WTC11 (cell line): ENCODE measurements at regions not wholly inside any gene's neighbourhood (a gene's known extent, or its start where the extent isn't known, plus 50 kb on each side); places are given as distances from the start of the nearest gene placed in this dataset.
A peak's percentile ranks its signal among the peaks of the same experiment; 100 is the strongest.

Experiments used
- ATAC-seq: fragments of 200-7000 bp; cut with Tn5 transposase; 2 replicates; pipeline ENCODE4 v1.10.0; 2021; ENCODE audit warnings: mild to moderate bottlenecking, moderate library complexity
- CTCF ChIA-PET: fragments of 300-600 bp; sonication (Branson Sonifier 250); formaldehyde crosslinking; loops from one replicate; lab custom pipeline; 2021; ENCODE audit warnings: antibody characterized with exemption; lab: Charles Lee
- POLR2A ChIA-PET: fragments of 350-600 bp; sonication (Branson Sonifier 250); formaldehyde crosslinking; loops from one replicate; lab custom pipeline; 2021; ENCODE audit warnings: antibody characterized with exemption; lab: Charles Lee
- DNase-seq: peaks from one replicate; pipeline ENCODE4 v3.0.0; 2021; ENCODE audit warnings: low spot score
- H3K27ac Mint-ChIP-seq: 2 replicates; pipeline ENCODE4 v1.8.0; 2021; ENCODE audit warnings: mixed read lengths
- H3K27me3 Mint-ChIP-seq: 2 replicates; pipeline ENCODE4 v1.8.0; 2021; ENCODE audit warnings: low read depth, mild to moderate bottlenecking, moderate library complexity, mixed read lengths
- H3K36me3 Mint-ChIP-seq: 2 replicates; pipeline ENCODE4 v1.8.0; 2021; ENCODE audit warnings: mixed read lengths
- H3K4me1 Mint-ChIP-seq: 2 replicates; pipeline ENCODE4 v1.8.0; 2022; ENCODE audit warnings: mixed read lengths
- H3K4me3 Mint-ChIP-seq: 2 replicates; pipeline ENCODE4 v1.8.0; 2021; ENCODE audit warnings: mild to moderate bottlenecking, moderate library complexity, mixed read lengths
- H3K9me3 Mint-ChIP-seq: 2 replicates; pipeline ENCODE4 v1.8.0; 2021; ENCODE audit warnings: mixed read lengths
- CREM ChIP-seq: sonication (generic); formaldehyde crosslinking; IDR thresholded peaks from 2 replicates; pipeline ENCODE4 v1.8.1; 2022; ENCODE audit warnings: mild to moderate bottlenecking, missing genetic modification reagents, moderate library complexity
- E2F5 ChIP-seq: sonication (generic); formaldehyde crosslinking; IDR thresholded peaks from 2 replicates; pipeline ENCODE4 v1.8.1; 2022; ENCODE audit warnings: mild to moderate bottlenecking, moderate library complexity, missing genetic modification reagents
- FOXP1 ChIP-seq: sonication (generic); formaldehyde crosslinking; IDR thresholded peaks from 2 replicates; pipeline ENCODE4 v1.8.0; 2022; ENCODE audit warnings: missing genetic modification reagents, mild to moderate bottlenecking, moderate library complexity, borderline replicate concordance
- GABPB1 ChIP-seq: sonication (generic); formaldehyde crosslinking; IDR thresholded peaks from 2 replicates; pipeline ENCODE4 v1.8.1; 2023; ENCODE audit warnings: mild to moderate bottlenecking, missing genetic modification reagents
- JAZF1 ChIP-seq: fragments of 250-450 bp; sonication (Bioruptor Pico); IDR thresholded peaks from 2 replicates; pipeline ENCODE4 v1.9.0; 2021; ENCODE audit warnings: moderate library complexity, mild to moderate bottlenecking, inconsistent platforms
- MAX ChIP-seq: sonication (generic); formaldehyde crosslinking; IDR thresholded peaks from 2 replicates; pipeline ENCODE4 v1.8.0; 2022; ENCODE audit warnings: mild to moderate bottlenecking, missing genetic modification reagents
- MXD4 ChIP-seq: fragments of 250-450 bp; sonication (Bioruptor Pico); IDR thresholded peaks from 2 replicates; pipeline ENCODE4 v1.8.0; 2021; ENCODE audit warnings: mild to moderate bottlenecking, moderate library complexity, borderline replicate concordance
- NFATC4 ChIP-seq: fragments of 250-450 bp; sonication (Bioruptor Pico); IDR thresholded peaks from 2 replicates; pipeline ENCODE4 v1.9.0; 2021; ENCODE audit warnings: mild to moderate bottlenecking
- NFYB ChIP-seq: sonication (generic); formaldehyde crosslinking; conservative IDR thresholded peaks from 2 replicates; pipeline ENCODE4 v1.8.0; 2022; ENCODE audit warnings: low read depth, missing genetic modification reagents
- NR2C2 ChIP-seq: sonication (generic); formaldehyde crosslinking; IDR thresholded peaks from 2 replicates; pipeline ENCODE4 v1.8.0; 2022; ENCODE audit warnings: mild to moderate bottlenecking, missing genetic modification reagents
- NR3C1 ChIP-seq: sonication (generic); formaldehyde crosslinking; conservative IDR thresholded peaks from 2 replicates; pipeline ENCODE4 v1.8.1; 2023; ENCODE audit warnings: low read depth, mild to moderate bottlenecking, missing genetic modification reagents
- RORB ChIP-seq: fragments of 250-450 bp; sonication (Bioruptor Pico); IDR thresholded peaks from 2 replicates; pipeline ENCODE4 v1.9.0; 2021; ENCODE audit warnings: mild to moderate bottlenecking
- TEAD4 ChIP-seq: sonication (generic); formaldehyde crosslinking; IDR thresholded peaks from 2 replicates; pipeline ENCODE4 v1.8.0; 2022; ENCODE audit warnings: mild to moderate bottlenecking, missing genetic modification reagents
- TP53 ChIP-seq: sonication (generic); formaldehyde crosslinking; IDR thresholded peaks from 2 replicates; pipeline ENCODE4 v1.8.1; 2023; ENCODE audit warnings: mild to moderate bottlenecking, missing genetic modification reagents
- USF1 ChIP-seq: sonication (generic); formaldehyde crosslinking; IDR thresholded peaks from 2 replicates; pipeline ENCODE4 v1.8.0; 2022; ENCODE audit warnings: mild to moderate bottlenecking, missing genetic modification reagents
- ZBTB21 ChIP-seq: sonication (generic); formaldehyde crosslinking; IDR thresholded peaks from 2 replicates; pipeline ENCODE4 v1.8.1; 2023; ENCODE audit warnings: mild to moderate bottlenecking, missing genetic modification reagents, borderline replicate concordance
- TF ChIP-seq, protein P1 (sequence below): sonication (generic); formaldehyde crosslinking; IDR thresholded peaks from 2 replicates; pipeline ENCODE4 v1.8.1; 2023; ENCODE audit warnings: mild to moderate bottlenecking, missing genetic modification reagents, moderate library complexity
- TF ChIP-seq, protein P2 (sequence below): sonication (generic); formaldehyde crosslinking; IDR thresholded peaks from 2 replicates; pipeline ENCODE4 v1.8.1; 2022; ENCODE audit warnings: missing genetic modification reagents, borderline replicate concordance
- TF ChIP-seq, protein P3 (sequence below): fragments of 200-600 bp; IDR thresholded peaks from 2 replicates; pipeline ENCODE4 v1.8.0; 2022; ENCODE audit warnings: antibody characterized with exemption
- TF ChIP-seq, protein P4 (sequence below): fragments of 250-450 bp; sonication (Bioruptor Pico); IDR thresholded peaks from 2 replicates; pipeline ENCODE4 v1.9.0; 2021; ENCODE audit warnings: mild to moderate bottlenecking, borderline replicate concordance

DNA sequence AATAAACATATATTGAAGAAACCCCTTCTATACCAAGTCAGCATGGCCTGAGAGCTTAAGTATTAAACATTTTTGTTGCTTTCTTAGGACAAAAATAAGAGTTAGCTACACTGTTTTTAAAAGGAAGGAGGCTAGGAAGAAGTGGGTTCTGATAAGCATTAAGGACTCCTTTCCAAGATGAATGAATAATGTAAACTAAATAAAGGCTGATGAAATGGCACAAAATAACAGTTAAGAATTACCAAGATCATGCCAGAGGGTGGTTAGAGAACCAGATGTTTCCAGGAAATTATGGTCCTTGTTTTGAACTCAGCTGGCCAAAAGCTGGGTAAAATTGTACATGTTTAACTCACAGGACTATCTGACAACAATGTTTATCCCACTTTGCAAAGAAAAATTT is 114.1 kb upstream of the ETS2 start (continued):
- TF ChIP-seq MAX (CRISPR knock-in tag) (no peak), E2F5 (CRISPR knock-in tag) (no peak), NFYB (CRISPR knock-in tag) (no peak)

DNA sequence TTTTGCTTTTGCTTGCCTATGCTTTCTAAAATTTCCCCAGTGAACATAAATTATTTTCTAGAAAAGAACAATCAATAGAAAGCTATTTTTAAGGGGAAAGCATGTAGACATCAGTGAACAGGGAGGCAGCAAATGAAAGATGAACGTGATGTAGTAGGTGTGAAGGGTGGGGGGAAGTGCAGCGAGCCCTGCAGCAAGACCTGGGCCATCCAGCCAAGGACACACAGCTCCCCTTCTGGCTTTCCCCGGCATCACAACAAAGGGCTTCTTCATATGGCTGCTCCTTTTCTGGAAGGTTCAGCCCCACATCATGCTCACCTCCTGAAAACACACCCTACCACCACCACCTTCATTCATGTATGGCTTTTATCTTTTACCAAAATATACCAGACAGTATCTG is 109.2 kb upstream of the ETS2 start:
- CTCF ChIA-PET, result interaction anchor here (1.4 to 1.5 kb wide), 3 partner anchors 13 to 191 kb away, joined by 3 to 7 read pairs (median 4); no protein-coding TSS in a partner anchor
- H3K27me3 Mint-ChIP-seq, result no peaks in the 10 kb centered on the region; the same call in none of the 2 replicates
- POLR2A ChIA-PET, result no interaction called here
- no peaks in the 10 kb centered on the region; the same call in 1 of the 2 replicates for H3K36me3 Mint-ChIP-seq
- no peak overlapping the region for H3K27ac Mint-ChIP-seq
- DNase-seq (peak; percentile 16), ATAC-seq (peak; percentile 38; the same call in 1 of the 2 replicates)
- H3K4me1 Mint-ChIP-seq, result no peaks in the 10 kb centered on the region
- peaks cover 19% of the 10 kb centered on the region for H3K9me3 Mint-ChIP-seq
- H3K4me3 Mint-ChIP-seq, result no peak overlapping the region
- TF ChIP-seq, protein P1, sequence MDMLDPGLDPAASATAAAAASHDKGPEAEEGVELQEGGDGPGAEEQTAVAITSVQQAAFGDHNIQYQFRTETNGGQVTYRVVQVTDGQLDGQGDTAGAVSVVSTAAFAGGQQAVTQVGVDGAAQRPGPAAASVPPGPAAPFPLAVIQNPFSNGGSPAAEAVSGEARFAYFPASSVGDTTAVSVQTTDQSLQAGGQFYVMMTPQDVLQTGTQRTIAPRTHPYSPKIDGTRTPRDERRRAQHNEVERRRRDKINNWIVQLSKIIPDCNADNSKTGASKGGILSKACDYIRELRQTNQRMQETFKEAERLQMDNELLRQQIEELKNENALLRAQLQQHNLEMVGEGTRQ (CRISPR knock-in tag), result no peak
- TF ChIP-seq USF1 (CRISPR knock-in tag) (no peak), FOXP1 (CRISPR knock-in tag) (no peak), MXD4 (CRISPR knock-in tag) (no peak), CREM (CRISPR knock-in tag) (no peak), NFATC4 (CRISPR knock-in tag) (no peak), MAX (CRISPR knock-in tag) (no peak), GABPB1 (CRISPR knock-in tag) (no peak), TP53 (no peak), RORB (CRISPR knock-in tag) (no peak), NR2C2 (CRISPR knock-in tag) (no peak), NR3C1 (CRISPR knock-in tag) (no peak), JAZF1 (CRISPR knock-in tag) (no peak), TEAD4 (CRISPR knock-in tag) (no peak), ZBTB21 (CRISPR knock-in tag) (no peak)
- TF ChIP-seq, protein P2, sequence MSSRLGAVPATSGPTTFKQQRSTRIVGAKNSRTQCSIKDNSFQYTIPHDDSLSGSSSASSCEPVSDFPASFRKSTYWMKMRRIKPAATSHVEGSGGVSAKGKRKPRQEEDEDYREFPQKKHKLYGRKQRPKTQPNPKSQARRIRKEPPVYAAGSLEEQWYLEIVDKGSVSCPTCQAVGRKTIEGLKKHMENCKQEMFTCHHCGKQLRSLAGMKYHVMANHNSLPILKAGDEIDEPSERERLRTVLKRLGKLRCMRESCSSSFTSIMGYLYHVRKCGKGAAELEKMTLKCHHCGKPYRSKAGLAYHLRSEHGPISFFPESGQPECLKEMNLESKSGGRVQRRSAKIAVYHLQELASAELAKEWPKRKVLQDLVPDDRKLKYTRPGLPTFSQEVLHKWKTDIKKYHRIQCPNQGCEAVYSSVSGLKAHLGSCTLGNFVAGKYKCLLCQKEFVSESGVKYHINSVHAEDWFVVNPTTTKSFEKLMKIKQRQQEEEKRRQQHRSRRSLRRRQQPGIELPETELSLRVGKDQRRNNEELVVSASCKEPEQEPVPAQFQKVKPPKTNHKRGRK (CRISPR knock-in tag), result no peak
- TF ChIP-seq, protein P3, sequence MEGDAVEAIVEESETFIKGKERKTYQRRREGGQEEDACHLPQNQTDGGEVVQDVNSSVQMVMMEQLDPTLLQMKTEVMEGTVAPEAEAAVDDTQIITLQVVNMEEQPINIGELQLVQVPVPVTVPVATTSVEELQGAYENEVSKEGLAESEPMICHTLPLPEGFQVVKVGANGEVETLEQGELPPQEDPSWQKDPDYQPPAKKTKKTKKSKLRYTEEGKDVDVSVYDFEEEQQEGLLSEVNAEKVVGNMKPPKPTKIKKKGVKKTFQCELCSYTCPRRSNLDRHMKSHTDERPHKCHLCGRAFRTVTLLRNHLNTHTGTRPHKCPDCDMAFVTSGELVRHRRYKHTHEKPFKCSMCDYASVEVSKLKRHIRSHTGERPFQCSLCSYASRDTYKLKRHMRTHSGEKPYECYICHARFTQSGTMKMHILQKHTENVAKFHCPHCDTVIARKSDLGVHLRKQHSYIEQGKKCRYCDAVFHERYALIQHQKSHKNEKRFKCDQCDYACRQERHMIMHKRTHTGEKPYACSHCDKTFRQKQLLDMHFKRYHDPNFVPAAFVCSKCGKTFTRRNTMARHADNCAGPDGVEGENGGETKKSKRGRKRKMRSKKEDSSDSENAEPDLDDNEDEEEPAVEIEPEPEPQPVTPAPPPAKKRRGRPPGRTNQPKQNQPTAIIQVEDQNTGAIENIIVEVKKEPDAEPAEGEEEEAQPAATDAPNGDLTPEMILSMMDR, result no peak
- TF ChIP-seq, protein P4, sequence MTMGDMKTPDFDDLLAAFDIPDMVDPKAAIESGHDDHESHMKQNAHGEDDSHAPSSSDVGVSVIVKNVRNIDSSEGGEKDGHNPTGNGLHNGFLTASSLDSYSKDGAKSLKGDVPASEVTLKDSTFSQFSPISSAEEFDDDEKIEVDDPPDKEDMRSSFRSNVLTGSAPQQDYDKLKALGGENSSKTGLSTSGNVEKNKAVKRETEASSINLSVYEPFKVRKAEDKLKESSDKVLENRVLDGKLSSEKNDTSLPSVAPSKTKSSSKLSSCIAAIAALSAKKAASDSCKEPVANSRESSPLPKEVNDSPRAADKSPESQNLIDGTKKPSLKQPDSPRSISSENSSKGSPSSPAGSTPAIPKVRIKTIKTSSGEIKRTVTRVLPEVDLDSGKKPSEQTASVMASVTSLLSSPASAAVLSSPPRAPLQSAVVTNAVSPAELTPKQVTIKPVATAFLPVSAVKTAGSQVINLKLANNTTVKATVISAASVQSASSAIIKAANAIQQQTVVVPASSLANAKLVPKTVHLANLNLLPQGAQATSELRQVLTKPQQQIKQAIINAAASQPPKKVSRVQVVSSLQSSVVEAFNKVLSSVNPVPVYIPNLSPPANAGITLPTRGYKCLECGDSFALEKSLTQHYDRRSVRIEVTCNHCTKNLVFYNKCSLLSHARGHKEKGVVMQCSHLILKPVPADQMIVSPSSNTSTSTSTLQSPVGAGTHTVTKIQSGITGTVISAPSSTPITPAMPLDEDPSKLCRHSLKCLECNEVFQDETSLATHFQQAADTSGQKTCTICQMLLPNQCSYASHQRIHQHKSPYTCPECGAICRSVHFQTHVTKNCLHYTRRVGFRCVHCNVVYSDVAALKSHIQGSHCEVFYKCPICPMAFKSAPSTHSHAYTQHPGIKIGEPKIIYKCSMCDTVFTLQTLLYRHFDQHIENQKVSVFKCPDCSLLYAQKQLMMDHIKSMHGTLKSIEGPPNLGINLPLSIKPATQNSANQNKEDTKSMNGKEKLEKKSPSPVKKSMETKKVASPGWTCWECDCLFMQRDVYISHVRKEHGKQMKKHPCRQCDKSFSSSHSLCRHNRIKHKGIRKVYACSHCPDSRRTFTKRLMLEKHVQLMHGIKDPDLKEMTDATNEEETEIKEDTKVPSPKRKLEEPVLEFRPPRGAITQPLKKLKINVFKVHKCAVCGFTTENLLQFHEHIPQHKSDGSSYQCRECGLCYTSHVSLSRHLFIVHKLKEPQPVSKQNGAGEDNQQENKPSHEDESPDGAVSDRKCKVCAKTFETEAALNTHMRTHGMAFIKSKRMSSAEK (CRISPR knock-in tag), result no peak
